GM18907 (cell line): ENCODE measurements at regions not wholly inside any gene's neighbourhood (a gene's known extent, or its start where the extent isn't known, plus 50 kb on each side); places are given as distances from the start of the nearest gene placed in this dataset.

Source experiments
- ATAC-seq: cut with Tn5 transposase; IDR thresholded peaks from one replicate; pipeline ENCODE4 v1.9.1; 2021; ENCODE audit warnings: mild to moderate bottlenecking, moderate library complexity; ENCODE audit not compliant: unreplicated experiment

DNA sequence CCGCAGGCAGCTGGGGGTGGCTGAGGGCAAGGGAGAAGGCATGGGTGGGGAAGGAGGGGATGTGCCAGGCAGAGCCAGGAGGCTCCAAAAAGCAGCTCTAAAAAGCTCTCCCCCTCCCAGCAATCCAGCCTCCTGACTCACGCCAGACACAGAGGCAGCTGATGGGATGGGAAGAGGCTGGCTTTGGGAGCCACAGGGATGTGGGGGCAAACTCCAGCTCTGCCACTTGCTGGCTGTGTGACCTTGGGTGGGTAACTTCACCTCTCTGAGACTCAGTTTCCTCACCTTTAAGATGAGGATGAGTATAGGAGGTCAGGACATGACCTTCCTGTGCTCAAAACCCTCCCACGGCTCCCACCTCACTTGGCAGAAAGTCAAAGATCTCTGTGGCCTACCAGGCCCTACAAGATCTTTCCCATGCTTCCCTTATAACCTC lies 148.9 kb downstream of the CEBPB start:
- no peak for ATAC-seq

DNA sequence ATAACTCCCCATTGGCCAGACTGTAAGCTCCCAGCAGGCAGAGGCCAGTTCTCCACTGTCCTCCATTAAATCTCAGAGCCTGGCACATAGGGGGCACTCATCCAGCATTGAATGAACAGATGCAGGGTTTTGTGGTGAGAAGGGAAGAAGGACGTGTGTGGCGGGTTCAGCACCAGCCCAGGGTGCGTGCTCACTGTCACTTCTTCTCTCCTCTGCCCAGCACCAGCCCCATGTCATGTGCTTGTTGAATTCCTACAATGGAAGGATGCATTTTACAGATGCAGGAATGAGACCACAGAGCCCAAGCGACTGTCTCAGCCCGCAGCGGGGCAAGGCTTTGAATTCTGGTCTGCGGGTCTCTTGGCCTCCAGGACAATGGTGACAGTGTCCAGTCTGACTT lies 149.9 kb downstream of the CEBPB start:
- ATAC-seq: no peak

- no peak for ATAC-seq
These were observed 150.4 kb downstream of the CEBPB start for GRCh38 chr20:50341050-50341449.

DNA sequence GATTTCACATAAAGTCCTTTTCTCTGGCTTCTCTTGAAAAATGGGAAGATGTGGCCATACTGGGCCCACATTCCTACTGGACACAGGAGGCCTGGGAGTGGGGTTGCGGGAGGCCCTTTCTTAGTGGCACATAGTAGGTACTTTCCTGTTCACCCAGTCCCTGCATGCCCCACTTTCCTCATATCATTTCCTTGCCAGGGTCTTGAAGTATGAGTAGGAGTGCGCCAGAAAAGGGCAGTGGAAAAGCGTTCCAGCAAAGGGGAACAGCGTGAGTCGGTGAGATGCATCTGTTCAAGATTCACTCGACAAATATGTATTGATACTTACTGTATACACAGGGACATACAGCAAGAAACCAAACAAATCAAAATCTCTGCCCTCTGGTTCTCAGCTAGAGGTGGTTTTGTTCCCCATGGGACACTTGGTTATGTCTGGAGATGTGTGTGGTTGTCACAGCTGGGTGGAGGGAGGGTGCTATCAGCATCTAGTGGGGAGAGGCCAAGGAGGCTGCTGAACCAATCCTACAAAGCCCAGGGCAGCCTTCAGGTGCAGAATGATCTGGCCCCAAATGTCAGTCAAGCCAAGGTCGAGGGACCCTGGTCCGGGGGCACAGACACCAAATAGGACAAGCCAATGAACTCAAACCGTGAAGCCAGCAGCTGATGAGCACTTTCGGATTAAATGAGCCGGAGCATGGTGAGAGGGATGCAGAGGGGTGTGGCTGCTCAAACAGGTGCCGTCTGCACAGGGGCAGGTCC lies 151.4 kb downstream of the CEBPB start:
- ATAC-seq: no peak

DNA sequence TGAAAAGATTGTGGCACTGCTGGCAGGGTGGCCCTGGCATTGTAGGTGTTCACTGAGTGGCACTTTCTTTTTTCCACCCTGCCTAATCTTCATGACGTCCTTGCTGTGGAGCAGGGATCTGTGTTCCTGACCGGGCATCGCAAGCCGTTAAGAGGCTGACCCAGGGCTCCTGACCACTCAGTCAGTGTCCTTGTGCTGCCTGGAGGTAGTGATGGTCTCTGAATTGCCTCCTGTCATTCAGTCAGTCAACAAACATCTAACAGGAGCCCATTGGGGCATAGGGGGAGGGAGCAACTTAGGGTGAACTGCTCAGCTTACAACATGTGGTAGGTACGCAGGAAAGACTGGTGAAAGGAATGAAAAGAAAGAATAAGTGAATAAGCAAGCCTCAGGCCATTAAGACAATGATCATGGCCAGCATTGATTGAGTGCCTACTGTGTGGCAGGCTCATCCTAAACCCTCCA lies 152.0 kb downstream of the CEBPB start:
- ATAC-seq: no peak

DNA sequence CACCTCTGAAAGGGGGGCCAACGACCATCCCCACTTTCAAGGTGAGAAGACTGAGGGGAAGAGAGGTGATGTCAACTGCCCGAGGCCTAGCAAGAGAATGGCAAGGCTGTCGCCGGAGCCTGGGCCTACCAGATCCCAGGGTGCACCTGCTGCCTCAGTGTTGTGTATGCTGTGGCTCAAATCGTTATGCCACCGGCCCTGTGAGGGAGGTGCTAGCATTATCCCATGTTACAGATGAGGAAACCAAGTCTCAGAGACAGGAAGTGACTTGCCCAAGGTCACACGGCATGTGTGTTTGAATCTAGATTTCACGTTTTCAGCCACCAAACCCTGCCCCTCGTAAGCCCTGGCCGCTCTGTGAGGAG lies 152.5 kb downstream of the CEBPB start:
- no peak for ATAC-seq

DNA sequence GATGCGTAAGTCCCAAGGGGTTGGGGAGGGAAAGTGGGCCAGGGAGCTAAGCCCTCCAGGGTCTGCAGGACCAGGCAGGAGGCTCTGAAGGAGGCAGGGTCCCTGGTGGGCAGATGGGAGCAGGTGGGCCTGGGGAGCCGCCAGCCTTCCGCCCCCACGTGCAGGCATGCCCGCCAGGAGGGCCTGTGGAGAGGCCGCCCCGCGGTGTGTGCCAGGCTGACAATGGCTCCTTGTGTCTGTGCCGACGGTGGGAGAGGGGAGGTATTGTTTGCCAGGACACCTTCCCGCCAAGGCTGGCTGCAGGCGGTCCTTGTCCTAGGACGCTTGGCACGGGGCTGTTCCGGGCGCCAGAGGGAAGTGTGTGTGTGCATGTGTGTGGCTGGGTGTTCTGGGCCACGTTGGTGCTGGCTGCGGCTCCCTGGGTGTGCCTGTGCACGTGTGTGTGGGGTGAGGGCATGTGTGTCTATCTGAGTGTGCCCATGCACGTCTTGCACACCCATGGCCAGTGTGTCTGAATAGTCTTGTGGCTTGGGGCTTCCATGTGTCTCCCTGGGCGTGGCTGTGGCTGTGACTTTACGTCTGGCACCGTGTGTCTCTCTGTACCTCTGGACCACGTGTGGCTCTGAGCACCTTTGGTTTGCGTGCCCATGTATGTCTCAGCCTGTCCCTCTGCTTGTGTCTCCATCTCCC lies 153.0 kb downstream of the CEBPB start:
- ATAC-seq: no peak

DNA sequence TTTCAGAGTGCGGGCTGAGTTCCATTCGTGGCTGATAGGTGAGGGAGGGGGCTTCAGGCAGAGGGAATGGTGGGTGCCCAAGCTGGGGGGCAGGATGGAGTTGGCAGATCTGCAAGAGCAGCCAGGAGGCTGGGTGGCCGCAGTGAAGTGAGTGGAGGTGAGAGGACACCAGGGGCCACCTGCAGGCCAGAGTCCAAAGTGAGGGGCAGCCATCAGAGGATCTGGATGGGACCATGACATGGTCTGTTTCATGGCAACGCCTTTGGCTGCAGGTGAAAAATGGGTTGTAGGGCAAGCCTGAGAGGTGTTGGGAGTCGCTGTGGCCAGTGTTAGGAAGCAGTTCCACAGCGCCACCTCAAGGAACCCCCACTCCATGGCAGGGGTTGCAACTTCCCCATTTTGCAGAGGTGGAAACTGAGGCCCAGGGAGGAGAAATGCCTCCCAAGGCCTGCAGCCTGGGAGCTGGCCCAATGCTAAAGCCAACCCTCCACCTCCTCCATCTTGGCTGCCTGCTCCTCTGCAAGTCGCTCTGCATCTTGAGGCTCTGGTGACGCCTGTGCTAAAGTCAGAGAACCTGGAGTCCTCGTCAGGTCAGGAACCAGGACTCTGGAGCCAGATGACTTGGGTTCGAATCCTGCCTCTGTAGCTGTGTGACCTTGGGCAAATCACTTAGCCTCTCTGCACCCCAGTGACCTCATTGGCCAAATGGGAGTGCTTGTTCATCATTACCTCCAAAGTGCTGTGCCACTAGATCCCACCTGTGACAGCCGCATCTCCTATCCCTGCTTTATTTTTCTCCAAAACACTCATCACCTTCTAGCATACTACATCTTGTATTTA lies 153.8 kb downstream of the CEBPB start:
- no peak for ATAC-seq

DNA sequence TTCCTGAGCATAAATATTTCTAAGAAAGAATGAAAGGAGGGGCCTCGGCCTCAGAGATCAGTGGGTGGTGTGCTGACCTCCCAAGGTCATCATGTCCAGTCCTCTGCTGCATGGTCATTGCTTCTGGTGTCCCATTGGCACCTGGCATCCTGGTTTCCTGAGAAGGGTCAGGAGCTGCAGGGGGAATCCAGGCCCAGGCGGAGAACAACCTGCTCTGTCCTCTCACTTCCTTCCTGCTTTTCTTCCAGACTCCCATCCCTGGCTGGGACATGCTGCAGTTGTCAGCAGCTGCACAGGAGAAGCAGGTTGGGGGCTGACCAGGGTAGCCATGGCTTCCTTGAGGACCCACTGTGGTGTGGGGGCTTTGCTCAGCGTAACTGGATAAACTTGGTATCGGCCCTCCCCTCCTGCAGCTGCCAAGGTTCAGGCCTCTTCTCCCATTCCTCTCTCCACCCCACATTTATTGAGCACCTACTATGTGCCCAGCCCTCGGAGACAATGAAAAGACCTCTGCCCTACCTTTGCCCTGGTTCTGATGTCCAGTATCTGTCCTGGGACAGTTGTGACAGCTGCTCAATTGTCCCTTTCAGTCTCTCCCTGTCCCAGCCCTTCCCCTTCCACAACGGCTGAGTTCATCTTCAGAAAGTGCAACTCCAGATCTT lies 155.2 kb downstream of the CEBPB start:
- ATAC-seq: no peak

DNA sequence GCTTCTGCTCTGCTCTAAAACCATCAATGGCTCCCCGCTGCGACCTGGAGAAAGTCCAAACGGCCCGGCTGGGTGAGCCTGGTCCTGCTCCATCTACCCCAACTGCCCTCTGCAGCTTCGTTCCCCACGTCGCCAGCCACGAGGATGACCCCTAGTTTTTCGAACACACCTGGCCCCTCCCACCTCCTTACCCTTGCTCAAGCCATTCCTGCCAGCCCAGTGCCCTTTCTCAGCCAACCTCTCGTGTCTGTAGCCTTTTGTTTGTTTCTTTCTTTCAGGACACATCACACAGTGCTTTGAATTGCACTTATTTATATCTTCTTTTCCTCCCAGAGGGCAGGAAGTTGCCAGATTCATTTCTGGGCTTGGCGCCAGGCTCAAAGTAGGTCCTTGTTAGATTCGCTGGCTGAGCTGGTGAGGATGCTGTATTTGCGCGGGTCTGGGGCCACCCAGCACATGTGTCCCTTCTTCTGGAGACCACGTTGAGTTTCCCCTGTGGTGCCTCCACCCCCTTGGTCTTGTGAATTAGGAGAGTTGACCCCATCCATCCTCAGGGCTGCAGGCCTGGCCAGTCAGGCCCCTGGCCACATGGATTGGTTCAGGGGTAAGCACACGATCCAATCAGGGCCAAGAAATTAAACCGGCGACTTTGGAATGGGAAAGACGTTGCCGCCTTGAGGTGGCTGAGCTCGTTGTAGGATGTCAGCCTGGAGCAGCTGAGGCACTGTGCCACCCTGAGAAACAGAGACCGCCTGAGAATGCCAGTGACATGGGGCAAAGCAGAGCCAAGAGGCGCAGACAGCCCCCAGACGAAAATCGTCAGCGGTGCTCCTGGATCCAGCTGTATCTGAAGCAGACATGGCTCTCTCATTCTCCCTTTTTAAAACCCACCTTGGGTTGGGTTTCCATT lies 156.0 kb downstream of the CEBPB start:
- no peak for ATAC-seq

GRCh38 chr20:50347284-50348063 lies 156.8 kb downstream of the CEBPB start:
- no peak for ATAC-seq

DNA sequence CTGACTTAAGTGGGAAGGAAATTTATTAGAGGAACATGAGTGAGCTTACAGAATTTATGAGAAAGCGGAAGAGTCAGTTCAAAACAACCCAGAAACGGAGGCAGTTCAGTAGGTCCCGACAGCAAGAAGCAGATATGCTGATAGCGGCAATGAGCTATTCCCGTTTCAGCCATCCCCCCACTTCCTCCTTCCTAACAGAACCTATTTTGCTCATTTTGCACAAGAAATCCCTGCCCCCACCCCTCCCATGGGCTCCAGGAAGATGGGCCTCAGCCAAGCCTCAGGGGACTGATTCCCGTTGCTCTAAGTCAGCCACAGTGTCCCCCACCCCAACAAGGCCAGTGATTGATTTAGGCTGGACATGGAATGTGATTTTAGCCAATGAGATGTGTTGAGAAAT lies 157.5 kb downstream of the CEBPB start:
- ATAC-seq: no peak

DNA sequence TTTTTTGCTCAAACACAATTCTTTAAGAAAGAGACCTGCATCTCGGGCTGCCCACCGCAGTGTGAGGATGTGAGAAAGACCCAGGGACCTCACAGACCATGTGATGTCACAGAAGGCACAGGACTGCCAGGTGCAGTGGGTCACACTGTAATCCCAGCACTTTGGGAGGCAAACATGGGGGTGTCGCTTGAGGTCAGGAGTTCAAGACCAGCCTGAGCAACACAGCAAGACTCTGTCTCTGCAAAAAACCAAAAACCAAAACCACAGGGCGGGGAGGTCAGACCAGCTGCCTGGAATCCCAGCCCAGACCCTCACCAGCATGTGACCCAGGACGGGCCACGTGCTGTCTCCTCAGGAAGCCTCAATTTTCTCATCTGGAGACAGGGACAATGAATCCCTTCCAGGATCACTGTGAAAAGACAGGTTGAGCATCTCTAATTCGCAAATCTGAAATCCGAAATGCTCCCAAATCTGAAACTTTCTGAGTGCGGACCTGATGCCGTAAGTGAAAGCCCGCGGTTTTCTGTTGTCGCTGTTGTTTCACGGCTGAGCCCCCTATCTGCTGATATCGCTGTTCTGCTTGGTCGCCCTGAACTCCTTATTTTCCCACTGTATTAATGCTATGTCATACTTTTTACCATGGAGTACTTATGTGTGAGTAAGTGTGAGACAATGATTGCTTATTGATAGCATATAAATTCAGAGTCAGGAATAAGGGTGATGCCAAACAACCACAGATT lies 159.5 kb upstream of the PTPN1 start:
- ATAC-seq: peak; percentile 41

DNA sequence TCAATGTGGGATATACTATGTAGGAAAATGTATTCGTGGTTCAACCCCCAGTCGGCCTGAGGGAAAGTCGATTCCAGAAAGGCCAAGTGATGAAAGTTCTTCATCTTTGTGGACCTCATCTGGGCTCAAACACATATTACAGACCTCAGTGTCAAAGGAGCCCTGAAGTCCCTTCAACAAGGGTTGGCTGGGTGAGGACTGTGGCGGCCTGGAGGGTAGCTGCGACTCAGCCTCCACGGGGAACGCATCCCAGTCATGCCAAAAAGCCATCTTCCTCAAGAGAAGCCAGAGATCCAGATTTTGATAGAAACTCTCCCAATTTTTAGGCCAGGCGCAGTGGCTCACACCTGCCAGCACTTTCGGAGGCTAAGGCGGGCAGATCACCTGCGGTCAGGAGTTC lies 158.6 kb upstream of the PTPN1 start:
- ATAC-seq: no peak

GRCh38 chr20:50353289-50353961 lies 156.8 kb upstream of the PTPN1 start:
- no peak for ATAC-seq

- ATAC-seq: no peak
These were observed 155.2 kb upstream of the PTPN1 start for GRCh38 chr20:50354721-50355589.
